HG03064 (cell line): ENCODE measurements at regions not wholly inside any gene's neighbourhood (a gene's known extent, or its start where the extent isn't known, plus 50 kb on each side); places are given as distances from the start of the nearest gene placed in this dataset.
"Not testable (repeated sequence)": the region's sequence is repeated elsewhere in the genome, so short reads cannot be mapped to it uniquely, and the experiment has no call there.

Experiments
- ATAC-seq: cut with Tn5 transposase; IDR thresholded peaks from one replicate; pipeline ENCODE4 v1.9.1; 2021; ENCODE audit warnings: low read depth; ENCODE audit not compliant: unreplicated experiment

DNA sequence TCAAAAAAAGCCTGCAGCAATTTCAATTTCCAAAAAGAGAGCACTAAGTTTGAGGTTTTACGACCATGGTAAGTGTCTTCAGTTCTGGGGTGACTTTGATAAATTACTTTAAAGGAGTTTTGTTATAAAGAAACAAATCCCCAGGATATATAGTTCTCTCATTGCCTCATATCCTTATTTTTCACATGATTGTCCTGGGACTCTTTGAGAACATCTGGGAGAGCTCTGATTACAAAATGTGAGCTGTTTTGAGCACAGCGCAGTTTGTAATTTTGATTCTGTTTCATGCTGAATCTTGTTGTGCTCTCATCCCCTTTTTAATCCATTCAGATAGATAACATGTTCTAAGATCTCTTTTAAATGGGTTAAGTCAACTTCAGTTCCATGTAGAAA lies 67.7 kb upstream of the DCN start:
- no peak for ATAC-seq

DNA sequence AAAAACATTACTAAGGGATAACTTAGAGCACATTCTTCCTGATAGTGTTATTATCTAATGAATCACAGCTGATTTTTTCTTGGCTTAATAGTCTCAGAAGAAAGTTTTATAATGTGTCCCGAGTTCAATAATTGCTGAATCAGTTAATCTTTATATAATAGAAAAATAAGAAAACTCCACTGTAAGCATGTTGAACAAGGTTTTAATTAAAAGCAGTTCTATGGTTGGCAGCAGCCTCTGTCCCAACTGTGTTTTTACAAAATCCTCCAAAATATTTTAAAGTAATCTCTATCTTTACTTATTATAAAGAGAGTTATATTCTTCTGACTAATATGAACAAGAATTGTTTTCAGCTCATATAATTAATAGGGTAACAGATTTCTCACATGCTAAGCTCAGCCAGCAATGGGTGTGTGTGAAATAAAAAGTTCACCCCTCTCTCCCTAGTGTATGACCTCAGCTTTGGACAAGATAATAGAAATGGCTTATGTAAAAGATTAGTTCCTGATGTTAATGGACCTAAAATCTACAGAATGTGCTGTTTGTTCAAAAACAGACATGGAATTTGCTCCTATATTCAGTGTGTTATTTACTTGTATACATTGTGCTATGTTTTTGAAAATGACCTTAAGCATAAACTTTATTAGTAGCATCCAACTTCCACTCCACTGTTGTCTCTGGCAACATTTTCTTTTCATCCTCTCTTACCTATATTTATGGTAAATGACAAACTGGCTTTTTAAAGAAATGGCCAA lies 67.1 kb upstream of the DCN start:
- no peak for ATAC-seq

DNA sequence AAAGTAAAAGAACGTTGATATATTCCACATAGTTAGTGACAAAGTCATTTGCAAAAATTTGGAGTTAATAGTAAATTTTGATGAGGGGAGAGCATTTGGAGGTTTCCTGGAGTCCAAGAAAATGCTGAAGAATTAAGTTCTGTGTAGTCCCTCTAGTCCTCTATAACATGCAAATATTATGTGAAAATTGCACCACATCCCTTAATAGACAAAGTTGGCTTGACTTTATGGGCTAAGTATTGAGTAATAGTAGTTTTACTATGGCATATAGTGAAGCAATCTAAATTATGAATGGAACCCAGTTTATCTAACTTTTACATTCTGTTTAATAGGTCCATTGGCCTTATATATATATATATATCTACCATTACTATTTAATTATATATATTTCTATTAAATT lies 66.4 kb upstream of the DCN start:
- no peak for ATAC-seq

DNA sequence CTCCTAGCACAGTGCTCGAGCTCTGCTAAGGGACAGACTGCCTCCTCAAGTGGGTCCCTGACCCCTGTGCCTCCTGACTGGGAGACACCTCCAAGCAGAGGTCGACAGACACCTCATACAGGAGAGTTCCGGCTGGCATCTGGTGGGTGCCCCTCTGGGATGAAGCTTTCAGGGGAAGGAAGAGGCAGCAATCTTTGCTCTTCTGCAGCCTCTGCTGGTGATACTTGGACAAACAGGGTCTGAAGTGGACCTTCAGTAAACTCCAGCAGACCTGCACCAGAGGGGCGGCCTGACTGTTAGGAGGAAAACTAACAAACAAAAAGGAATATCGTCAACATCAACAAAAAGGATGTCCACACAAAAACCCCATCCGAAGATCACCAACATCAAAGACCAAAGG lies 60.6 kb upstream of the DCN start:
- not testable (repeated sequence) for ATAC-seq

DNA sequence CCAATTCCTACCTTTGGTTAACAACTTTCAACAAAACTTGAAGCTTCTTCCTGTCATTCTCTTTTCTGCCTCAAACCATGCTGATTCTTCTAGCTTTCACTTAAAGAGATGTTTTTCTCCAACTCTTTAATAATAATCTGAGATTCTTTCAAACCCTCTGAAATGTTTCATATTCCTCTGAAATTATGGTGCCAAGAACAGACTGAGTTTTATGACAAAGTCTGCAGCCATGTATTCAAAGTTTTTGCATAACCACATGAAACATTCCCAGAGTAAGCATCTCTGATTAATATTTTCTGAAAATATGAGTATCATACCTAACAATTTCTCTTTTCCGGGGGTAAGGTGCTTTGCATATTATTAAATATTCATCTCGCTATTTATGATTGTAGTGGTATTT lies 59.1 kb upstream of the DCN start:
- ATAC-seq = no peak

DNA sequence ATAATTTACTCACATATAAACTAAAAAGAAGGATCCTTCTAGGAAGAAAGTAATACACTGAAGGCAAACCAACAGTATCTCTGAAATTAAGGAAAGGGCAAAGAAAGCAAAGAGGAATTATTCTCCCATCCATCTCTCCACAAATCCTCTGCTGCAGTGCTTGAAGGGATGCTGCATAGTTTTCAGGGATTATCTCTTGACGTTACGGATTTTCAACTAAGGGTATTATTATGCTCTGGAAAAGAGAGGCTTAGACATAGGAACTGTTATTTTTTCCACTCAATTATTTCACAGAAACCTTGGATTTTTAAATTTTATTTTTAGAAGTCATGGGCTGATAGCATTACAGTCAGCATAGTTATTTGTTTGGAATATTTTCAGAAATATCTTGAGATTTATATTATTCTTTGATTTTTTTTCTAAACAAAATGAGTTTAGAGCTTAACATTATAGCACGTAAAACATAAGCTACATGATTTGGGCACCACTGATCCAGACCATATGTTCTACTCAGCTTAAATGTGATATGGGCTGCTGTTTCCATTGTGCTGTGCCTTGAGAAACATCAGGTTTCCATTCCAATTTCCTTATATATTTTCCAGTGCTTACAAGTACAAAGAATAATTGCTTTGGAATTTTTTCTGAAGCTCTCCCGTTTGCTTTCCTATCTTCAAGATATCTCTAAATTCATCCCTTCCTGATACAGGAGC lies 57.9 kb upstream of the DCN start:
- ATAC-seq = no peak

DNA sequence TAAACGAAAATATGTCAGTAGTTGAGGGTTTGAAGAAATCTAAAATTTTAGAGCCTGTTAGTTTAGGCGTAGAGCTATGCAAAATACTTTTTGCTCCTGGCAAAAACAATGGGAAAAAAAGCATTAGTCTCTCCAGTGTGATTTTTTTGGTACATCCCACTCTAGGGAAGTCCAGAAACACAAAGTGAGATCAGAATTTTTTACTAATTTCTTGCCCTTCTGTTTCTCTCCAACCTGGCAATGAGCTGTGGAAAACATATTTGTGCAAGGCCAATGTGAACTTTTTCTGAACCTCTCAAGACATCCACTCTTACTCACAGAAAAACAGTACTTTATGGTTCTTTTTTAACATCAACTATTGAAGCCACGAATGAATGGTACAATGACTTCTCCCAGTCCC lies 56.9 kb upstream of the DCN start:
- no peak for ATAC-seq
